NT2/D1 (cell line): ENCODE measurements at regions not wholly inside any gene's neighbourhood (a gene's known extent, or its start where the extent isn't known, plus 50 kb on each side); places are given as distances from the start of the nearest gene placed in this dataset.
"Not testable (repeated sequence)": the region's sequence is repeated elsewhere in the genome, so short reads cannot be mapped to it uniquely, and the experiment has no call there.

Experiments
- DNase-seq: peaks from one replicate; pipeline ENCODE4 v3.0.0-alpha.2; 2011; ENCODE audit warnings: low read depth, low spot score
- H3K27me3 ChIP-seq: 2 replicates; pipeline ENCODE4 v1.6.0; 2011; ENCODE audit warnings: mild to moderate bottlenecking; ENCODE audit not compliant: insufficient read length, insufficient read depth
- H3K36me3 ChIP-seq: 2 replicates; pipeline ENCODE4 v1.6.1; 2011; ENCODE audit warnings: mild to moderate bottlenecking, low read length, mixed read lengths; ENCODE audit not compliant: insufficient read depth, insufficient read length
- H3K4me1 ChIP-seq: 2 replicates; pipeline ENCODE4 v1.5.1; 2011; ENCODE audit not compliant: insufficient read depth, insufficient read length
- H3K4me3 ChIP-seq: 2 replicates; pipeline ENCODE4 v1.5.1; 2011; ENCODE audit warnings: low read depth; ENCODE audit not compliant: insufficient read length
- H3K9ac ChIP-seq: 2 replicates; pipeline ENCODE4 v1.6.0; 2011; ENCODE audit warnings: low read depth; ENCODE audit not compliant: insufficient read length
- H3K9me3 ChIP-seq: 2 replicates; pipeline ENCODE4 v1.5.1; 2011; ENCODE audit warnings: mild to moderate bottlenecking, low read length; ENCODE audit not compliant: insufficient read depth
- SUZ12 ChIP-seq: IDR thresholded peaks from 2 replicates; pipeline ENCODE4 v1.6.1; 2011; ENCODE audit not compliant: insufficient read length, insufficient read depth; ENCODE audit errors: extremely low read depth
- YY1 ChIP-seq: IDR thresholded peaks from 2 replicates; pipeline ENCODE4 v1.6.1; 2011; ENCODE audit not compliant: insufficient read length, insufficient read depth
- ZNF274 ChIP-seq: IDR thresholded peaks from 2 replicates; pipeline ENCODE4 v1.6.1; 2011; ENCODE audit warnings: mild to moderate bottlenecking, low read depth, low read length

GRCh38 chr16:75957870-75958269 is 231.6 kb upstream of the CPHXL start:
- TF ChIP-seq YY1 (no peak), SUZ12 (no peak)
- H3K27me3 ChIP-seq: no peaks in the 10 kb centered on the region
- no peak overlapping the region for H3K9ac ChIP-seq
- no peaks in the 10 kb centered on the region for H3K9me3 ChIP-seq
- H3K4me1 ChIP-seq: no peaks in the 10 kb centered on the region
- DNase-seq: no peak
- no peaks in the 10 kb centered on the region for H3K36me3 ChIP-seq
- H3K4me3 ChIP-seq: no peak overlapping the region

- H3K4me3 ChIP-seq: no peak overlapping the region
Measured at GRCh38 chr16:75965504-75966374, 239.4 kb upstream of the CPHXL start.

GRCh38 chr16:75969120-75969519 is 242.8 kb upstream of the CPHXL start:
- H3K9me3 ChIP-seq, H3K36me3 ChIP-seq, H3K27me3 ChIP-seq, H3K4me1 ChIP-seq, DNase-seq, H3K9ac ChIP-seq, H3K4me3 ChIP-seq: not testable (repeated sequence)

More at GRCh38 chr16:75965504-75966374, 239.4 kb upstream of the CPHXL start:
- DNase-seq: no peak
- no peaks in the 10 kb centered on the region for H3K9me3 ChIP-seq
- no peaks in the 10 kb centered on the region for H3K36me3 ChIP-seq
- no peaks in the 10 kb centered on the region for H3K27me3 ChIP-seq
- no peak for TF ChIP-seq YY1
- TF ChIP-seq ZNF274: no peak
- TF ChIP-seq SUZ12: no peak
- H3K9ac ChIP-seq: no peak overlapping the region
- H3K4me1 ChIP-seq: no peaks in the 10 kb centered on the region

- Histone ChIP-seq H3K9me3 (no peaks in the 10 kb centered on the region), H3K9ac (no peak overlapping the region), H3K4me3 (no peak overlapping the region), H3K27me3 (no peaks in the 10 kb centered on the region), H3K36me3 (no peaks in the 10 kb centered on the region), H3K4me1 (no peaks in the 10 kb centered on the region)
- no peak for TF ChIP-seq YY1
- TF ChIP-seq ZNF274: no peak
- TF ChIP-seq SUZ12: no peak
- DNase-seq: no peak
Measured at GRCh38 chr16:75971334-75971733, 245.0 kb upstream of the CPHXL start.

GRCh38 chr16:75983296-75983695 is 257.0 kb upstream of the CPHXL start:
- TF ChIP-seq ZNF274 (no peak), YY1 (no peak), SUZ12 (no peak)
- H3K36me3 ChIP-seq: no peaks in the 10 kb centered on the region
- no peak overlapping the region for H3K9ac ChIP-seq
- no peaks in the 10 kb centered on the region for H3K4me1 ChIP-seq
- no peak overlapping the region for H3K4me3 ChIP-seq
- DNase-seq: no peak
- peaks cover 3% of the 10 kb centered on the region for H3K27me3 ChIP-seq
- H3K9me3 ChIP-seq: peaks cover 12% of the 10 kb centered on the region; the same call in 1 of the 2 replicates

GRCh38 chr16:75983741-75984381 is 257.6 kb upstream of the CPHXL start:
- Histone ChIP-seq H3K4me3 (no peak overlapping the region), H3K4me1 (no peaks in the 10 kb centered on the region), H3K36me3 (no peaks in the 10 kb centered on the region), H3K27me3 (peaks cover 3% of the 10 kb centered on the region), H3K9me3 (peaks cover 12% of the 10 kb centered on the region; the same call in 1 of the 2 replicates), H3K9ac (no peak overlapping the region)
- TF ChIP-seq SUZ12: no peak
- TF ChIP-seq YY1: no peak
- TF ChIP-seq ZNF274: no peak
- DNase-seq: no peak

GRCh38 chr16:75987323-75987722 is 261.0 kb upstream of the CPHXL start:
- H3K4me1 ChIP-seq: no peaks in the 10 kb centered on the region
- DNase-seq: no peak
- H3K9me3 ChIP-seq: peaks cover 12% of the 10 kb centered on the region; the same call in 1 of the 2 replicates
- no peak overlapping the region for H3K9ac ChIP-seq
- H3K27me3 ChIP-seq: peaks cover 3% of the 10 kb centered on the region
- no peak for TF ChIP-seq SUZ12
- TF ChIP-seq ZNF274: no peak
- no peak for TF ChIP-seq YY1
- H3K36me3 ChIP-seq: no peaks in the 10 kb centered on the region
- no peak overlapping the region for H3K4me3 ChIP-seq
